ENCODE measurements at regions not wholly inside any gene's neighbourhood (a gene's known extent, or its start where the extent isn't known, plus 50 kb on each side); places are given as distances from the start of the nearest gene placed in this dataset.

GRCh38 chr2:22801071-22801470 lies 583.9 kb upstream of the KLHL29 start:
- DNase-seq, result no peak

GRCh38 chr2:22801970-22802369 lies 583.0 kb upstream of the KLHL29 start:
- no peak for DNase-seq

GRCh38 chr2:22807872-22808271 lies 577.1 kb upstream of the KLHL29 start:
- DNase-seq, result no peak

- no peak for DNase-seq
Observed at GRCh38 chr2:22810602-22811001, 574.4 kb upstream of the KLHL29 start.

- no peak for DNase-seq
Observed at GRCh38 chr2:22812065-22812680, 572.8 kb upstream of the KLHL29 start.

GRCh38 chr2:22817197-22817596 lies 567.8 kb upstream of the KLHL29 start:
- DNase-seq, result no peak

GRCh38 chr2:22821458-22821857 lies 563.5 kb upstream of the KLHL29 start:
- no peak for DNase-seq

GRCh38 chr2:22822835-22823234 lies 562.1 kb upstream of the KLHL29 start:
- DNase-seq, result no peak

- no peak for DNase-seq
Observed at GRCh38 chr2:22824618-22825017, 560.4 kb upstream of the KLHL29 start.

GRCh38 chr2:22826703-22827102 lies 558.3 kb upstream of the KLHL29 start:
- DNase-seq, result no peak

- no peak for DNase-seq
Observed at GRCh38 chr2:22829791-22830190, 555.2 kb upstream of the KLHL29 start.

GRCh38 chr2:22832196-22832595 lies 552.8 kb upstream of the KLHL29 start:
- no peak for DNase-seq

- DNase-seq, result no peak
Observed at GRCh38 chr2:22838461-22838860, 546.5 kb upstream of the KLHL29 start.

GRCh38 chr2:22842205-22842869 lies 542.6 kb upstream of the KLHL29 start:
- DNase-seq, result no peak

- no peak for DNase-seq
Observed at GRCh38 chr2:22843919-22844537, 541.0 kb upstream of the KLHL29 start.

GRCh38 chr2:22850310-22850709 lies 534.7 kb upstream of the KLHL29 start:
- no peak for DNase-seq

GRCh38 chr2:22854588-22854987 lies 530.4 kb upstream of the KLHL29 start:
- DNase-seq, result no peak

GRCh38 chr2:22855081-22855480 lies 529.9 kb upstream of the KLHL29 start:
- DNase-seq, result no peak

- no peak for DNase-seq
Observed at GRCh38 chr2:22855761-22856184, 529.2 kb upstream of the KLHL29 start.

- no peak for DNase-seq
Observed at GRCh38 chr2:22867973-22868372, 517.0 kb upstream of the KLHL29 start.

- DNase-seq, result no peak
Observed at GRCh38 chr2:22878121-22878520, 506.9 kb upstream of the KLHL29 start.

- no peak for DNase-seq
Observed at GRCh38 chr2:22879009-22879863, 505.7 kb upstream of the KLHL29 start.

GRCh38 chr2:22880161-22880560 lies 504.8 kb upstream of the KLHL29 start:
- DNase-seq, result no peak

- no peak for DNase-seq
Observed at GRCh38 chr2:22882011-22882410, 503.0 kb upstream of the KLHL29 start.

All from activated T-cell treated with anti-CD3 and anti-CD28 coated beads, Interleukin-2, amount 50 U/mL, for 1 hour (primary cell).